ENCODE measurements at regions not wholly inside any gene's neighbourhood (a gene's known extent, or its start where the extent isn't known, plus 50 kb on each side); places are given as distances from the start of the nearest gene placed in this dataset.

GRCh38 chr2:2530334-2530733 lies 199.3 kb upstream of the MYT1L start:
- Histone ChIP-seq H3K4me3 (no peak overlapping the region), H4K20me1 (ENCODE audit: control insufficient read depth, insufficient read depth) (no peaks in the 10 kb centered on the region), H3K4me2 (ENCODE audit: control insufficient read depth, insufficient read depth) (no peak overlapping the region), H3K4me1 (ENCODE audit: control insufficient read depth, insufficient read depth, low read length) (no peaks in the 10 kb centered on the region), H3K9ac (ENCODE audit: control insufficient read depth, insufficient read depth, low read length) (no peak overlapping the region), H3K9me3 (replicated peaks; ENCODE audit: control insufficient read depth, insufficient read depth, low read length) (no peaks in the 10 kb centered on the region), H3K27ac (ENCODE audit: control insufficient read depth, insufficient read depth) (no peak overlapping the region), H2AFZ (ENCODE audit: control insufficient read depth, low read depth, low read length) (no peak overlapping the region), H3K79me2 (ENCODE audit: control insufficient read depth, insufficient read depth, low read length) (no peaks in the 10 kb centered on the region), H3K27me3 (replicated peaks in 1 of 2; ENCODE audit: control insufficient read depth in 2 of 2, insufficient read depth in 2 of 2, low read length in 1 of 2) (no peaks in the 10 kb centered on the region), H3K36me3 (ENCODE audit: control insufficient read depth in 2 of 2, insufficient read depth in 2 of 2, low read length in 1 of 2) (no peaks in the 10 kb centered on the region)
- ATAC-seq, result no peak
- BruUV-seq (replicated peaks), result no TSS peak
- ChIA-PET SMC1A (ENCODE audit: uncharacterized antibody, unreplicated experiment) (no interaction called here), POLR2A (no interaction called here), CTCF (no interaction called here), RAD21 (ENCODE audit: unreplicated experiment) (no interaction called here)
- no peak for DNase-seq (ENCODE audit: low read depth, low spot score)
- FAIRE-seq, result no peak
- intact Hi-C loops (cut with micrococcal nuclease; ENCODE audit: unreplicated experiment), result no loop called here
- WGBS (ENCODE audit: insufficient coverage, insufficient replicate concordance, low lambda C conversion rate, missing lambda C conversion rate), result 48% methylated on average over 10 of the region's 10 CpGs
- TF ChIP-seq CEBPZ (IDR thresholded peaks at IDR 0.05; ENCODE audit: low read depth, low read length) (no peak), FOXM1 (IDR thresholded peaks at IDR 0.05; ENCODE audit: low read depth, low read length) (no peak), USF1 (IDR thresholded peaks at IDR 0.05; ENCODE audit: borderline replicate concordance, extremely low read length, insufficient read depth, low read depth, low read length) (no peak), SMARCA5 (IDR thresholded peaks at IDR 0.05) (no peak), MYB (IDR thresholded peaks at IDR 0.05; ENCODE audit: borderline replicate concordance, low read depth, low read length) (no peak), ESRRA (IDR thresholded peaks at IDR 0.05; ENCODE audit: low read length) (no peak), ZNF274 (IDR thresholded peaks at IDR 0.05; ENCODE audit: insufficient read depth, insufficient read length) (no peak), RUNX3 (IDR thresholded peaks at IDR 0.05; ENCODE audit: low read length) (no peak), IRF4 (IDR thresholded peaks at IDR 0.05; ENCODE audit: low read depth, low read length) (no peak), ZNF24 (IDR thresholded peaks at IDR 0.05) (no peak), STAT1 (conservative IDR thresholded peaks at IDR 0.05) (no peak), MLLT1 (IDR thresholded peaks at IDR 0.05) (no peak)
- in situ Hi-C loops (cut with MboI), result no loop called here

Data from GM12878 (cell line).